ENCODE measurements at regions not wholly inside any gene's neighbourhood (a gene's known extent, or its start where the extent isn't known, plus 50 kb on each side); places are given as distances from the start of the nearest gene placed in this dataset.
A peak's percentile ranks its signal among the peaks of the same experiment; 100 is the strongest.
"Not testable (repeated sequence)": the region's sequence is repeated elsewhere in the genome, so short reads cannot be mapped to it uniquely, and the experiment has no call there.

- DNase-seq (ENCODE audit: low spot score): no peak
These were observed 1042.3 kb downstream of the OTOL1 start for GRCh38 chr3:162538906-162539305.

- DNase-seq (ENCODE audit: low spot score): no peak
These were observed 1043.8 kb downstream of the OTOL1 start for GRCh38 chr3:162540421-162540820.

GRCh38 chr3:162541923-162542322, 1045.3 kb downstream of the OTOL1 start:
- no peak for DNase-seq (ENCODE audit: low spot score)

GRCh38 chr3:162544246-162544645, 1047.6 kb downstream of the OTOL1 start:
- no peak for DNase-seq (ENCODE audit: low spot score)

GRCh38 chr3:162546910-162547309, 1050.3 kb downstream of the OTOL1 start:
- no peak for DNase-seq (ENCODE audit: low spot score)

GRCh38 chr3:162547321-162547720, 1050.7 kb downstream of the OTOL1 start:
- no peak for DNase-seq (ENCODE audit: low spot score)

- no peak for DNase-seq (ENCODE audit: low spot score)
These were observed 1059.2 kb downstream of the OTOL1 start for GRCh38 chr3:162555761-162556160.

- DNase-seq (ENCODE audit: low spot score): no peak
These were observed 1061.4 kb downstream of the OTOL1 start for GRCh38 chr3:162558016-162558415.

- no peak for DNase-seq (ENCODE audit: low spot score)
These were observed 1072.1 kb downstream of the OTOL1 start for GRCh38 chr3:162568706-162569105.

GRCh38 chr3:162569314-162569713, 1072.7 kb downstream of the OTOL1 start:
- no peak for DNase-seq (ENCODE audit: low spot score)

- no peak for DNase-seq (ENCODE audit: low spot score)
These were observed 1088.4 kb downstream of the OTOL1 start for GRCh38 chr3:162584986-162585385.

- no peak for DNase-seq (ENCODE audit: low spot score)
These were observed 1090.0 kb downstream of the OTOL1 start for GRCh38 chr3:162586591-162586990.

- DNase-seq (ENCODE audit: low spot score): no peak
These were observed 1100.6 kb downstream of the OTOL1 start for GRCh38 chr3:162597226-162597625.

- DNase-seq (ENCODE audit: low spot score): not testable (repeated sequence)
These were observed 1101.9 kb downstream of the OTOL1 start for GRCh38 chr3:162598500-162598899.

- DNase-seq (ENCODE audit: low spot score): not testable (repeated sequence)
These were observed 1103.1 kb downstream of the OTOL1 start for GRCh38 chr3:162599742-162600141.

- no peak for DNase-seq (ENCODE audit: low spot score)
These were observed 1104.6 kb downstream of the OTOL1 start for GRCh38 chr3:162601101-162601670.

- DNase-seq (ENCODE audit: low spot score): no peak
These were observed 1106.0 kb downstream of the OTOL1 start for GRCh38 chr3:162602619-162603018.

- no peak for DNase-seq (ENCODE audit: low spot score)
These were observed 1109.1 kb downstream of the OTOL1 start for GRCh38 chr3:162605651-162606204.

GRCh38 chr3:162610261-162610660, 1113.7 kb downstream of the OTOL1 start:
- no peak for DNase-seq (ENCODE audit: low spot score)

GRCh38 chr3:162612991-162613390, 1116.4 kb downstream of the OTOL1 start:
- DNase-seq (ENCODE audit: low spot score): no peak

- DNase-seq (ENCODE audit: low spot score): no peak
These were observed 1129.6 kb downstream of the OTOL1 start for GRCh38 chr3:162626172-162626571.

- DNase-seq (ENCODE audit: low spot score): no peak
These were observed 1131.9 kb downstream of the OTOL1 start for GRCh38 chr3:162628531-162628930.

GRCh38 chr3:162629372-162629771, 1132.8 kb downstream of the OTOL1 start:
- peak; percentile 20 for DNase-seq (ENCODE audit: low spot score)

GRCh38 chr3:162632672-162633071, 1136.1 kb downstream of the OTOL1 start:
- DNase-seq (ENCODE audit: low spot score): no peak

Measured in GM03348 (cell line).